HG03060 (cell line): ENCODE measurements at regions not wholly inside any gene's neighbourhood (a gene's known extent, or its start where the extent isn't known, plus 50 kb on each side); places are given as distances from the start of the nearest gene placed in this dataset.
"Not testable (repeated sequence)": the region's sequence is repeated elsewhere in the genome, so short reads cannot be mapped to it uniquely, and the experiment has no call there.

Source experiments
- ATAC-seq: cut with Tn5 transposase; IDR thresholded peaks from one replicate; pipeline ENCODE4 v1.9.1; 2021; ENCODE audit warnings: low read depth, moderate number of reproducible peaks; ENCODE audit not compliant: unreplicated experiment

GRCh38 chr5:18617191-18617590, 982.9 kb downstream of the TAF11L14 start:
- not testable (repeated sequence) for ATAC-seq

- ATAC-seq = no peak
Observed at GRCh38 chr5:18630458-18631045, 996.3 kb downstream of the TAF11L14 start.

- no peak for ATAC-seq
Observed at GRCh38 chr5:18652404-18653215, 1018.4 kb downstream of the TAF11L14 start.

- peak; percentile 75 for ATAC-seq
Observed at GRCh38 chr5:18653216-18653752, 1019.0 kb downstream of the TAF11L14 start.

- no peak for ATAC-seq
Observed at GRCh38 chr5:18660511-18660910, 1026.3 kb downstream of the TAF11L14 start.

DNA sequence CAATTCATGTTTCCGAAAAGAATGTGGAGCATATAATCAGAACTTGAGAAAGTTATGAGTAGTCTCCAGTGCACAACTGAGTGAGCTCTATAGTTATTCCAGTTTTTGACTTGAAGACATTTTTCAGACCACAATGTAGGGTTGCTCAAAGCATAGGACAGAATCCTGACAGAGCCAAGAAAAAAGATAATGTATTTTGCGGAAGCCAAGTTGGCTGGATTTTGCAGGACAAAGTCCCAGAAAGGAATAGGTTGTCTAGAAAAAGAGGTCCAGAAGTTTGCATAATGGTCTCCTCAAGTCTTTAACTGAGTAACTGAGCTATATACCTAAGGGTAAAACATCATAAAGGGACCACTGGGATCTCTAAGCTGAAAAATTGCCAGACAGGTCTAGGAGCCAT, 1028.0 kb downstream of the TAF11L14 start:
- no peak for ATAC-seq

GRCh38 chr5:18674212-18674611, 1040.0 kb downstream of the TAF11L14 start:
- not testable (repeated sequence) for ATAC-seq

DNA sequence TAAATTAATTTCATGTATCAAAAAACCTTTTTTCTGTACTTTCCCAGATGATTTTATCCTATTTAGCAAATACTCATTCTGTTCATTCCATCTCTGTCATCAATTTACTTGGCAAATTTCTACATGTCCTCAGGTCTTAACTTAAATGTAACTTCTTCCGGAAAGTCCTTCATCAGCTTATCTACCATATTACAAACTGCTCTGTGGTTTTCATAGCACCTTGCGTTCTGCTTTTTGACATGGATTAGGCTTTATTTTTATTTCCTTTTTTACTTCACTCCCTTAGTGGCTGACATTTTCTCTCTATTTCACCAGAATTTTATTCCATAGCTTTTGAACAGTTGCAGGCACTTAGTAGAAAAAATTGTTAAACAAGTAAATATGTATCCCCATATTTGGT, 1040.8 kb downstream of the TAF11L14 start:
- ATAC-seq = no peak

DNA sequence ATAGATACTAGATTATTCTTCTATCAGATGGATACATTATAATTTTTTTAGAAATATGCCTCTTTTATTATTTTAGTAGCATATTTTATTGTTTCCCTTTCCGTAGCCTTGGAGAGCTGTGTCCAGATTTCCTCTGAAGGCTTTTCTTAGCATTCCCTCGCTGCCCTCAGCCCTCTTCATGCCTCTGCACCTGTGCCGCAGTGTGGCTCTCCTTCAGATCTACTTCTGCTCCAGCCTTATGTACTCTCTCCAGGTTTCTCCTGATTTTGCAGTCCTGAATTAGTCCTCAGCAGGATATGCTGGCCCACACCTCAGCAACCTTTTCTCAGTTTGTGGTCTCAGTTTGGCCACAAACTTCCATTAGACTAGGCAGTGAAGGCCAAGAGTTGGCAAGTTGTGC, 1052.0 kb downstream of the TAF11L14 start:
- no peak for ATAC-seq

GRCh38 chr5:18687429-18687828, 1053.2 kb downstream of the TAF11L14 start:
- no peak for ATAC-seq

DNA sequence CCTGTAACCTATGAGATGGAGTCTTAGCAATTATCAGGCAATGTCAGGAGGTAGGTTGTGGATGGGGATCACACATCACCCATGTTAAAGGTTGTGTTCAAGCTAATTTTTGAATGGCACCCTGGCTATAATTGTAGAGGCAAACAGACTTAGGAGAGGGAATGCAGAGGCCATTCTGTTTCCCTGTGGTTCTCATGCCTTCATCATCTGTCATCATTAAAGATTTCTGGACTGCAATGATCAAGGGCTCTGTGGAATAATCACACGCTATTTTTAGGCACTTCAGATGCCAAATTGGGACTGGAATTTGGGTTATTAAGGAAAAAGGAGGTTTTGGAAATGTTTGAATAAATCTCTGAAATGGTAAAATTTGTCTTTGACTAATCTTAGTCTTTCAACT, 1065.4 kb downstream of the TAF11L14 start:
- ATAC-seq = no peak

GRCh38 chr5:18702821-18703220, 1068.6 kb downstream of the TAF11L14 start:
- no peak for ATAC-seq

DNA sequence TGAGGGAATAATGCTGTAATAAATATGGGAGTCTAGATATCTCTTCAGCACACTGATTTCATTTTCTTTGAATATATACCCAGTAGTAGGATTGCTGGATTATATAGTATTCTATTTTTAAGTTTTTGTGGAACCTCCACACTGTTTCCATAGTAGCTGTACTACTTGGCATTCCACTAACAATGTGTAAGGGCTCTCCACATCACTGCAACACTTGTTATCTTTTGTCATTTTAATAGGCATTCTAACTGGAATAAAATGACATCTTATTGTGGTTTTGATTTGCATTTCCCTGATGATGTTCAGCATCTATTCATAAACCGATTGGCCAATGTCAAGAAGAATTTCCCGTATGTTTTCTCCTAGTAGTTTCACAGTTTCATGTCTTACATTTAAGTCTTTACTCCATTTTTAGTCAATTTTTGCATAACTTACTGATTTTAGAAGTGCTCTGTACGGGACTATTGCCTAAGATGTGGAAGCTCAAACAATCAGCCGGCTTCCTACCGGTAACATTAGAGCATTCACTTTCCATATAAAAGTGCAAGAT, 1078.8 kb downstream of the TAF11L14 start:
- ATAC-seq = no peak

DNA sequence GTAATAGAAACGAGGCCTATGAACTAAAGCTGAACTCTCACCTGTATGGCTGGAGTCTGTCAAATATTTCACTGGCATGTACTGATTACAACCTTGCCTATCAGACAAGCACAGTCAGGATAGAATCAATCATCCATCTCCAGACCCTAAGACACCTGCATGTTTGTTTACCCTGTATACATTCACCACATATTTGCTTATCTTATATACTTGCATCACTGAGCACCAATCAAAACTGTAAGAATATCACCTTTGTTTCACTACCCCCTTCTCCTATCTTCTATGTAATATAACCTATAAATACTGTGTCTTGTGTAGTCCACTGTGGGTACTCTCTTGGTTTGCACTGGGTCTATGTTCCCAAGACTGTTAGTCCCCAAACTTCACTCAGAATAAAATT, 1085.7 kb downstream of the TAF11L14 start:
- no peak for ATAC-seq

- no peak for ATAC-seq
Observed at GRCh38 chr5:18732556-18733479, 1098.6 kb downstream of the TAF11L14 start.

DNA sequence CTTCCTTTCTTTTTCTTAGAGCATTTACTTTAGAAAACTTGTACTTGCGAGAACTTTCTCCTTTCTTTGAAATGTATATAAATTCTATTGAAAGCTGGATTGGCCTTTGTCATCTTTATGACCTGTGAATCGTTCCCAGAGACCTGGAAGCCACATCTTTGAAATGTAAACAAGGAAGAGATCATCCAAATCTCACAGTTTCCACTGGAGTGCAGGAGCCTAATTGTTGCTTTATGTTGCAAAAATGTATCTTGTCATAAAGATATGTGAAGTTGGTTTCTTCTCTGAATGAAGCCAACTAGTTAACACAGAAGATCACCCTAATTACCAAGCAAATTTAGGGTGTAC, 1101.8 kb downstream of the TAF11L14 start:
- no peak for ATAC-seq

DNA sequence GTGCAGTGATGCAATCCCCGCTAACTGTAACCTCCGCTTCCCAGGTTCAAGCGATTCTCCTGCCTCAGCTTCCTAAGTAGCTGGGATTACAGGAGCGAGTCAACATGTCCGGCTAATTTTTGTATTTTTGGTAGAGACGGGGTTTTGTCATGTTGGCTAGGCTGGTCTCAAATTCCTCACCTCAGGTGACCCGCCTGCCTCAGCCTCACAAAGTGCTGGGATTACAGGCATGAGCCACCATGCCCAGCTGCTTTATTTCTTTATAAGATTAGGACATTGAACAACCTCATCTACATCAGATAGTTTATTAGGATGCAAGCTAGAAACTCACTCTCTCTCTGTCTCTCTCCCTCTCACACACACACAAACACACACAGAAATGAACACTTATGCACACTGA, 1102.5 kb downstream of the TAF11L14 start:
- not testable (repeated sequence) for ATAC-seq

- ATAC-seq = no peak
Observed at GRCh38 chr5:18740301-18740700, 1106.0 kb downstream of the TAF11L14 start.

GRCh38 chr5:18742830-18743229, 1108.6 kb downstream of the TAF11L14 start:
- no peak for ATAC-seq

DNA sequence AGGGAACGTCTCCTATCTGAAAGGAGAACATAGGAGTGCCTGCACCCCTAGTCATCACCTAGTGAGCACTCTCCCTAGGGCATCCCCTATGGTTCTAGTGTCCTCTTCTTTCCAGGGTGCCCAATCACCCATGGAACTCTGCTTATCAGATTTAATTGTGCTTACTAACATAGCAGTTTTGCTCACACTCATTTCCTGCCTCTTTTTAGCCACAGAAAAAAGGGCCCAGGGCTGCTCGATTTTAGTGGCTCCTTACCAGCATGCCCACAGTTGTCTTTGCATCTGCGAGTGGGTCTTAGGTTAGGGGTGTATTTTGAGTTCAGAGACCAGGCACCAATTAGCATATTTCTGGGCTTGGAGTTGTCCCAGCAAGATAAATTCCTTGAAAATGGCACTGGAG, 1110.2 kb downstream of the TAF11L14 start:
- ATAC-seq = no peak
